Breast epithelium (tissue), 3 donors: ENCODE measurements at regions not wholly inside any gene's neighbourhood (a gene's known extent, or its start where the extent isn't known, plus 50 kb on each side); places are given as distances from the start of the nearest gene placed in this dataset.

ENCODE experiments used
- POLR2AphosphoS5 ChIP-seq, 3 donors: sonication (generic); formaldehyde crosslinking; IDR thresholded peaks; one replicate each; pipeline ENCODE4 v1.6.1; 2017; ENCODE audit warnings: antibody characterized with exemption in 3 of 3
- TF ChIP-seq, protein P1 (sequence below), 3 donors: fragments of 450-650 bp; IDR thresholded peaks; one replicate each; pipeline ENCODE4 v1.5.1; 2016 to 2017; ENCODE audit warnings: antibody characterized with exemption in 3 of 3, mild to moderate bottlenecking in 3 of 3, moderate library complexity in 3 of 3

GRCh38 chr4:159504684-159505083, 401.8 kb downstream of the RAPGEF2 start:
- TF ChIP-seq, protein P1, sequence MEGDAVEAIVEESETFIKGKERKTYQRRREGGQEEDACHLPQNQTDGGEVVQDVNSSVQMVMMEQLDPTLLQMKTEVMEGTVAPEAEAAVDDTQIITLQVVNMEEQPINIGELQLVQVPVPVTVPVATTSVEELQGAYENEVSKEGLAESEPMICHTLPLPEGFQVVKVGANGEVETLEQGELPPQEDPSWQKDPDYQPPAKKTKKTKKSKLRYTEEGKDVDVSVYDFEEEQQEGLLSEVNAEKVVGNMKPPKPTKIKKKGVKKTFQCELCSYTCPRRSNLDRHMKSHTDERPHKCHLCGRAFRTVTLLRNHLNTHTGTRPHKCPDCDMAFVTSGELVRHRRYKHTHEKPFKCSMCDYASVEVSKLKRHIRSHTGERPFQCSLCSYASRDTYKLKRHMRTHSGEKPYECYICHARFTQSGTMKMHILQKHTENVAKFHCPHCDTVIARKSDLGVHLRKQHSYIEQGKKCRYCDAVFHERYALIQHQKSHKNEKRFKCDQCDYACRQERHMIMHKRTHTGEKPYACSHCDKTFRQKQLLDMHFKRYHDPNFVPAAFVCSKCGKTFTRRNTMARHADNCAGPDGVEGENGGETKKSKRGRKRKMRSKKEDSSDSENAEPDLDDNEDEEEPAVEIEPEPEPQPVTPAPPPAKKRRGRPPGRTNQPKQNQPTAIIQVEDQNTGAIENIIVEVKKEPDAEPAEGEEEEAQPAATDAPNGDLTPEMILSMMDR (IDR thresholded peaks at IDR 0.05): no peak
- TF ChIP-seq POLR2AphosphoS5 (IDR thresholded peaks at IDR 0.05): no peak
